Kidney (tissue), 13 donors: ENCODE measurements at regions not wholly inside any gene's neighbourhood (a gene's known extent, or its start where the extent isn't known, plus 50 kb on each side); places are given as distances from the start of the nearest gene placed in this dataset.

Experiments
- DNase-seq, 5 donors: peaks; one replicate each; pipeline ENCODE4 v3.0.0-alpha.2; 2013 to 2020
- FAIRE-seq: peaks from 2 replicates; lab custom pipeline; 2012; peaks lifted over from hg19 to GRCh38; lab: Jason Lieb, UNC
- H3K27ac ChIP-seq, 2 donors: one replicate each; pipeline ENCODE4 v1.7.0; 2013; ENCODE audit warnings: low read depth in 2 of 2, low read length in 2 of 2, inconsistent platforms in 1 of 2
- H3K27me3 ChIP-seq: one replicate; pipeline ENCODE4 v1.7.1; 2013; ENCODE audit warnings: low read length, inconsistent platforms; ENCODE audit not compliant: control insufficient read depth, insufficient read depth
- H3K36me3 ChIP-seq, 3 donors: one replicate each; pipeline versions ENCODE4 v1.7.0 to v1.7.1; 2013; ENCODE audit warnings: low read length in 3 of 3, control low read depth in 1 of 3, inconsistent platforms in 1 of 3; ENCODE audit not compliant: insufficient read depth in 3 of 3, control insufficient read depth in 2 of 3
- H3K4me1 ChIP-seq, 3 donors: one replicate each; pipeline versions ENCODE4 v1.7.0 to v1.7.1; 2013; ENCODE audit warnings: low read length in 3 of 3, inconsistent platforms in 1 of 3, low read depth in 1 of 3; ENCODE audit not compliant: control insufficient read depth in 2 of 3, insufficient read depth in 2 of 3
- H3K4me3 ChIP-seq, 3 donors: one replicate each; pipeline versions ENCODE4 v1.7.0 to v1.8.1; 2013; ENCODE audit warnings: low read length in 3 of 3, control low read depth in 1 of 3, inconsistent platforms in 1 of 3
- H3K9ac ChIP-seq, 3 donors: one replicate each; pipeline versions ENCODE4 v1.7.0 to v1.7.1; 2013; ENCODE audit warnings: low read length in 3 of 3, control low read depth in 1 of 3, inconsistent platforms in 1 of 3
- H3K9me3 ChIP-seq, 3 donors: one replicate each; pipeline versions ENCODE4 v1.7.0 to v1.7.1; 2013; ENCODE audit warnings: low read length in 3 of 3, control low read depth in 1 of 3, inconsistent platforms in 1 of 3; ENCODE audit not compliant: control insufficient read depth in 2 of 3, insufficient read depth in 1 of 3
- intact Hi-C: fragments of 100-400 bp; cut with DNase I; formaldehyde crosslinking; loops from one replicate; pipeline ENCODE4 v1.11.1; 2022
- TF ChIP-seq, protein P1 (sequence below): IDR thresholded peaks from 3 replicates; pipeline ENCODE4 v1.5.1; 2012; ENCODE audit warnings: mild to moderate bottlenecking, moderate library complexity, borderline replicate concordance; ENCODE audit not compliant: insufficient read depth; ENCODE audit errors: extremely low read depth
- donor health status: control.
- donor health status: control.
- donor health status: control.
- donor health status: control.
- donor health status: control.
- donor health status: DM: yes; HTN: yes; CAD: no.
- donor health status: Normal renal cell carcinoma (clear cell type).

- Histone ChIP-seq H3K4me3 (peak overlapping the region in 1 of 3 donors; percentile 27), H3K4me1 (peaks cover 0 to 8% (median 2%) of the 10 kb centered on the region in 3 donors), H3K9me3 (no peaks in the 10 kb centered on the region), H3K27ac (peak overlapping the region in 1 of 2 donors; percentile 13), H3K36me3 (no peaks in the 10 kb centered on the region), H3K27me3 (no peaks in the 10 kb centered on the region), H3K9ac (no peak overlapping the region)
- intact Hi-C loops, result no loop called here
- TF ChIP-seq, protein P1, sequence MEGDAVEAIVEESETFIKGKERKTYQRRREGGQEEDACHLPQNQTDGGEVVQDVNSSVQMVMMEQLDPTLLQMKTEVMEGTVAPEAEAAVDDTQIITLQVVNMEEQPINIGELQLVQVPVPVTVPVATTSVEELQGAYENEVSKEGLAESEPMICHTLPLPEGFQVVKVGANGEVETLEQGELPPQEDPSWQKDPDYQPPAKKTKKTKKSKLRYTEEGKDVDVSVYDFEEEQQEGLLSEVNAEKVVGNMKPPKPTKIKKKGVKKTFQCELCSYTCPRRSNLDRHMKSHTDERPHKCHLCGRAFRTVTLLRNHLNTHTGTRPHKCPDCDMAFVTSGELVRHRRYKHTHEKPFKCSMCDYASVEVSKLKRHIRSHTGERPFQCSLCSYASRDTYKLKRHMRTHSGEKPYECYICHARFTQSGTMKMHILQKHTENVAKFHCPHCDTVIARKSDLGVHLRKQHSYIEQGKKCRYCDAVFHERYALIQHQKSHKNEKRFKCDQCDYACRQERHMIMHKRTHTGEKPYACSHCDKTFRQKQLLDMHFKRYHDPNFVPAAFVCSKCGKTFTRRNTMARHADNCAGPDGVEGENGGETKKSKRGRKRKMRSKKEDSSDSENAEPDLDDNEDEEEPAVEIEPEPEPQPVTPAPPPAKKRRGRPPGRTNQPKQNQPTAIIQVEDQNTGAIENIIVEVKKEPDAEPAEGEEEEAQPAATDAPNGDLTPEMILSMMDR, result no peak
- FAIRE-seq, result peak; percentile 87
- peak in 4 of 5 donors; percentile 63 to 90 (median 80) for DNase-seq
Observed at GRCh38 chr6:132919045-132919860, 104.9 kb downstream of the RPS12 start.

GRCh38 chr6:132927713-132928112 is 113.3 kb downstream of the RPS12 start:
- intact Hi-C loops, result no loop called here

DNA sequence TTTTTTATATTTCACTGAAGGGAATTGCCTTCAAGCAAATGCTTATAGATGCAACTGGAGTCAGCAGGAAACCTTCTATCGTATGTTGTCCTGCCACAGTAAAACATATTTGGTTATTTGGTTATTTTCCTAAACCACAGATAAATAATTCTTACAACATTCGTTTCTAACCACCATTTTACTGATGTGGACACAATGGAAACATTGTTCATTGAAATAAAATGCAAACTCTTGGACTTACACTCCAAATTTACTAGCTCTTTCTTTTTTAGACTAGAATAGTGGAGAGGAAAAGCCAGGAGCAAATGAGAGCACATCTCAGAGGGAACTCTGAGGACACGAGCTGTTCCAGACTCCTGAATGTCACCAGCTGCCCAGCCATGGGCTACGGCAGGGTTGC is 114.8 kb downstream of the RPS12 start:
- no peak overlapping the region for H3K27ac ChIP-seq
- no peaks in the 10 kb centered on the region for H3K27me3 ChIP-seq
- no peak overlapping the region for H3K4me3 ChIP-seq
- TF ChIP-seq, protein P1, result no peak
- H3K9me3 ChIP-seq, result no peaks in the 10 kb centered on the region
- peaks cover 0 to 4% (median 2%) of the 10 kb centered on the region in 3 donors for H3K4me1 ChIP-seq
- no peak overlapping the region for H3K9ac ChIP-seq
- intact Hi-C loops, result no loop called here
- DNase-seq (no peak), FAIRE-seq (no peak)
- H3K36me3 ChIP-seq, result no peaks in the 10 kb centered on the region

More at GRCh38 chr6:132927713-132928112, 113.3 kb downstream of the RPS12 start:
- H3K9ac ChIP-seq, result no peak overlapping the region
- H3K27ac ChIP-seq, result no peak overlapping the region
- DNase-seq (no peak), FAIRE-seq (no peak)
- H3K36me3 ChIP-seq, result no peaks in the 10 kb centered on the region
- no peak overlapping the region for H3K4me3 ChIP-seq
- H3K27me3 ChIP-seq, result no peaks in the 10 kb centered on the region
- H3K9me3 ChIP-seq, result no peaks in the 10 kb centered on the region
- TF ChIP-seq, protein P1, result no peak
- H3K4me1 ChIP-seq, result peaks cover 0 to 4% (median 2%) of the 10 kb centered on the region in 3 donors
